Liver (tissue), 8 donors: ENCODE measurements at regions not wholly inside any gene's neighbourhood (a gene's known extent, or its start where the extent isn't known, plus 50 kb on each side); places are given as distances from the start of the nearest gene placed in this dataset.

Source experiments
- DNase-seq: peaks from one replicate; pipeline ENCODE4 v3.0.0-alpha.2; 2017; ENCODE audit warnings: low spot score
- H3K27ac ChIP-seq, 2 donors: one replicate each; pipeline ENCODE4 v1.7.0; 2013; ENCODE audit warnings: inconsistent platforms in 2 of 2, low read length in 2 of 2, control low read depth in 1 of 2, low read depth in 1 of 2, mild to moderate bottlenecking in 1 of 2
- H3K27me3 ChIP-seq, 4 donors: one replicate each; pipeline versions ENCODE4 v1.6.1 to v1.7.0; 2013; ENCODE audit warnings: low read length in 3 of 4, inconsistent platforms in 1 of 4, mild to moderate bottlenecking in 1 of 4, moderate library complexity in 1 of 4; ENCODE audit not compliant: control insufficient read depth in 4 of 4, insufficient read depth in 4 of 4
- H3K36me3 ChIP-seq, 4 donors: one replicate each; pipeline versions ENCODE4 v1.6.1 to v1.7.0; 2013; ENCODE audit warnings: low read length in 3 of 4, mild to moderate bottlenecking in 3 of 4, low read depth in 1 of 4, moderate library complexity in 1 of 4; ENCODE audit not compliant: control insufficient read depth in 4 of 4, insufficient read depth in 3 of 4
- H3K4me1 ChIP-seq, 4 donors: one replicate each; pipeline versions ENCODE4 v1.6.1 to v1.7.0; 2013; ENCODE audit warnings: low read length in 3 of 4, mild to moderate bottlenecking in 3 of 4, moderate library complexity in 1 of 4; ENCODE audit not compliant: control insufficient read depth in 4 of 4, insufficient read depth in 4 of 4
- H3K4me3 ChIP-seq, 3 donors: one replicate each; pipeline versions ENCODE4 v1.6.1 to v1.7.0; 2013; ENCODE audit warnings: low read length in 3 of 3, control low read depth in 1 of 3, low read depth in 1 of 3, mild to moderate bottlenecking in 1 of 3
- H3K9ac ChIP-seq, 2 donors: one replicate each; pipeline ENCODE4 v1.7.0; 2013; ENCODE audit warnings: low read length in 2 of 2, mild to moderate bottlenecking in 2 of 2, moderate library complexity in 2 of 2, control low read depth in 1 of 2, low read depth in 1 of 2
- H3K9me3 ChIP-seq, 4 donors: one replicate each; pipeline versions ENCODE4 v1.6.1 to v1.7.0; 2013; ENCODE audit warnings: low read length in 3 of 4; ENCODE audit not compliant: control insufficient read depth in 4 of 4
- ATF3 ChIP-seq: IDR thresholded peaks from 2 replicates; pipeline ENCODE4 v1.6.1; 2016; ENCODE audit warnings: antibody characterized with exemption
- CTCF ChIP-seq: fragments of 150-350 bp; IDR thresholded peaks from 2 replicates; pipeline ENCODE4 v1.5.1; 2017; ENCODE audit warnings: improper control_type of control experiment, low read depth, low read length; ENCODE audit not compliant: missing input control
- EGR1 ChIP-seq, 2 donors: IDR thresholded peaks; 2 replicates each; pipeline ENCODE4 v1.6.1; 2016 to 2018; ENCODE audit warnings: antibody characterized with exemption in 2 of 2, low read depth in 2 of 2
- FOXA1 ChIP-seq: IDR thresholded peaks from 2 replicates; pipeline ENCODE4 v1.6.1; 2016; ENCODE audit warnings: antibody characterized with exemption
- FOXA2 ChIP-seq: IDR thresholded peaks from 2 replicates; pipeline ENCODE4 v1.6.1; 2016; ENCODE audit warnings: antibody characterized with exemption
- GABPA ChIP-seq, 2 donors: IDR thresholded peaks in 1 of 2; conservative IDR thresholded peaks in 1 of 2; 2 replicates each; pipeline ENCODE4 v1.6.1; 2016; ENCODE audit warnings: antibody characterized with exemption in 2 of 2, mild to moderate bottlenecking in 1 of 2, moderate library complexity in 1 of 2
- HNF4A ChIP-seq, 2 donors: conservative IDR thresholded peaks; 2 replicates each; pipeline ENCODE4 v1.6.1; 2016; ENCODE audit warnings: antibody characterized with exemption in 2 of 2, mild to moderate bottlenecking in 2 of 2
- JUND ChIP-seq, 2 donors: IDR thresholded peaks; 2 replicates each; pipeline ENCODE4 v1.6.1; 2016; ENCODE audit warnings: antibody characterized with exemption in 2 of 2
- NR2F2 ChIP-seq: IDR thresholded peaks from 2 replicates; pipeline ENCODE4 v1.6.1; 2016; ENCODE audit warnings: antibody characterized with exemption
- RAD21 ChIP-seq, 2 donors: IDR thresholded peaks; 2 replicates each; pipeline ENCODE4 v1.6.1; 2016; ENCODE audit warnings: antibody characterized with exemption in 2 of 2, mild to moderate bottlenecking in 2 of 2
- REST ChIP-seq: IDR thresholded peaks from 2 replicates; pipeline ENCODE4 v1.6.1; 2016; ENCODE audit warnings: antibody characterized with exemption, mild to moderate bottlenecking
- RXRA ChIP-seq, 2 donors: IDR thresholded peaks; 2 replicates each; pipeline ENCODE4 v1.6.1; 2017 to 2018; ENCODE audit warnings: antibody characterized with exemption in 2 of 2, mild to moderate bottlenecking in 1 of 2
- SP1 ChIP-seq: IDR thresholded peaks from 2 replicates; pipeline ENCODE4 v1.6.1; 2018; ENCODE audit warnings: antibody characterized with exemption, mild to moderate bottlenecking
- TAF1 ChIP-seq: conservative IDR thresholded peaks from 2 replicates; pipeline ENCODE4 v1.6.1; 2016; ENCODE audit warnings: antibody characterized with exemption, mild to moderate bottlenecking
- YY1 ChIP-seq: IDR thresholded peaks from 2 replicates; pipeline ENCODE4 v1.6.1; 2016; ENCODE audit warnings: antibody characterized with exemption, mild to moderate bottlenecking
- WGBS: extraction: QIAGEN DNeasy Blood & Tissue Kit; methylation state at CpG from one replicate; pipeline ENCODE4 v1.1.7; 2013; 5-methylcytosine and 5-hydroxymethylcytosine counted together
- TF ChIP-seq, protein P1 (sequence below): IDR thresholded peaks from 2 replicates; pipeline ENCODE4 v1.6.1; 2016; ENCODE audit warnings: antibody characterized with exemption
- donor health status: healthy.
- donor health status: healthy.
- donor health status: healthy.
- donor health status: healthy.
- donor health status: healthy.

GRCh38 chr6:114707081-114707620 lies 364.3 kb upstream of the HS3ST5 start:
- Histone ChIP-seq H3K9me3 (no peaks in the 10 kb centered on the region), H3K4me3 (no peak overlapping the region), H3K9ac (no peak overlapping the region), H3K27me3 (no peaks in the 10 kb centered on the region), H3K27ac (no peak overlapping the region), H3K4me1 (no peaks in the 10 kb centered on the region), H3K36me3 (no peaks in the 10 kb centered on the region)
- TF ChIP-seq EGR1 (IDR thresholded peaks at IDR 0.05; ENCODE audit: low read depth in 2 of 2) (no peak), ATF3 (no peak), FOXA2 (no peak), TAF1 (no peak)
- 56% methylated on average over 5 of the region's 5 CpGs for WGBS
- DNase-seq, result no peak

- no peak for TF ChIP-seq SP1
- TF ChIP-seq FOXA2, result no peak
- TF ChIP-seq EGR1 (IDR thresholded peaks at IDR 0.05; ENCODE audit: low read depth in 2 of 2), result no peak
- TF ChIP-seq CTCF, result no peak
- TF ChIP-seq HNF4A (conservative IDR thresholded peaks at IDR 0.05), result no peak
- TF ChIP-seq FOXA1, result no peak
- no peak for TF ChIP-seq ATF3
- TF ChIP-seq GABPA (IDR thresholded peaks at IDR 0.05 in 1 of 2, conservative IDR thresholded peaks at IDR 0.05 in 1 of 2), result no peak
- TF ChIP-seq REST, result no peak
- Histone ChIP-seq H3K4me1 (no peaks in the 10 kb centered on the region), H3K9me3 (no peaks in the 10 kb centered on the region), H3K36me3 (no peaks in the 10 kb centered on the region), H3K27me3 (no peaks in the 10 kb centered on the region), H3K27ac (no peak overlapping the region), H3K4me3 (no peak overlapping the region), H3K9ac (no peak overlapping the region)
- DNase-seq, result no peak
- 81% methylated on average over 4 of the region's 4 CpGs for WGBS
These were observed 347.8 kb upstream of the HS3ST5 start for GRCh38 chr6:114690625-114691024.

- Histone ChIP-seq H3K9ac (no peak overlapping the region), H3K9me3 (peaks cover 0 to 6% (median 0%) of the 10 kb centered on the region in 4 donors), H3K4me1 (no peaks in the 10 kb centered on the region), H3K27ac (no peak overlapping the region), H3K36me3 (no peaks in the 10 kb centered on the region), H3K4me3 (no peak overlapping the region), H3K27me3 (no peaks in the 10 kb centered on the region)
- no peak for DNase-seq
- WGBS, result 87% methylated on average over 2 of the region's 2 CpGs
- TF ChIP-seq JUND (IDR thresholded peaks at IDR 0.05), result no peak
- TF ChIP-seq YY1, result no peak
- TF ChIP-seq NR2F2, result no peak
- TF ChIP-seq RAD21 (IDR thresholded peaks at IDR 0.05), result no peak
- no peak for TF ChIP-seq TAF1
- TF ChIP-seq, protein P1, sequence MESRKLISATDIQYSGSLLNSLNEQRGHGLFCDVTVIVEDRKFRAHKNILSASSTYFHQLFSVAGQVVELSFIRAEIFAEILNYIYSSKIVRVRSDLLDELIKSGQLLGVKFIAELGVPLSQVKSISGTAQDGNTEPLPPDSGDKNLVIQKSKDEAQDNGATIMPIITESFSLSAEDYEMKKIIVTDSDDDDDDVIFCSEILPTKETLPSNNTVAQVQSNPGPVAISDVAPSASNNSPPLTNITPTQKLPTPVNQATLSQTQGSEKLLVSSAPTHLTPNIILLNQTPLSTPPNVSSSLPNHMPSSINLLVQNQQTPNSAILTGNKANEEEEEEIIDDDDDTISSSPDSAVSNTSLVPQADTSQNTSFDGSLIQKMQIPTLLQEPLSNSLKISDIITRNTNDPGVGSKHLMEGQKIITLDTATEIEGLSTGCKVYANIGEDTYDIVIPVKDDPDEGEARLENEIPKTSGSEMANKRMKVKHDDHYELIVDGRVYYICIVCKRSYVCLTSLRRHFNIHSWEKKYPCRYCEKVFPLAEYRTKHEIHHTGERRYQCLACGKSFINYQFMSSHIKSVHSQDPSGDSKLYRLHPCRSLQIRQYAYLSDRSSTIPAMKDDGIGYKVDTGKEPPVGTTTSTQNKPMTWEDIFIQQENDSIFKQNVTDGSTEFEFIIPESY, result no peak
- TF ChIP-seq RXRA (IDR thresholded peaks at IDR 0.05), result no peak
- no peak for TF ChIP-seq CTCF
- no peak for TF ChIP-seq SP1
- no peak for TF ChIP-seq ATF3
These were observed 316.7 kb upstream of the HS3ST5 start for GRCh38 chr6:114659513-114659912.
